ENCODE measurements at regions not wholly inside any gene's neighbourhood (a gene's known extent, or its start where the extent isn't known, plus 50 kb on each side); places are given as distances from the start of the nearest gene placed in this dataset.

- Histone ChIP-seq H3K27ac (no peak overlapping the region), H3K4me1 (peaks cover 10% of the 10 kb centered on the region), H3K4me3 (no peak overlapping the region), H3K27me3 (peaks cover 0 to 6% of the 10 kb centered on the region in 2 donors), H3K36me3 (replicated peaks in 1 of 2; ENCODE audit: insufficient read depth in 1 of 2, low read depth in 2 of 2) (no peaks in the 10 kb centered on the region), H3K9me3 (no peaks in the 10 kb centered on the region)
- DNase-seq, result no peak
- TF ChIP-seq POLR2A (IDR thresholded peaks at IDR 0.05), result no peak
- TF ChIP-seq CTCF (IDR thresholded peaks at IDR 0.05), result no peak
- WGBS, 2 donors, result 65 to 78% methylated on average over 8 of the region's 8 CpGs
- ATAC-seq, result no peak
- intact Hi-C loops (cut with DNase I), result no loop called here
These were observed 185.1 kb upstream of the SULF2 start for GRCh38 chr20:47970282-47970903.

GRCh38 chr20:47969426-47969825 lies 184.1 kb upstream of the SULF2 start:
- Histone ChIP-seq H3K27me3 (peaks cover 0 to 6% of the 10 kb centered on the region in 2 donors), H3K36me3 (replicated peaks in 1 of 2; ENCODE audit: insufficient read depth in 1 of 2, low read depth in 2 of 2) (no peaks in the 10 kb centered on the region), H3K27ac (no peak overlapping the region), H3K9me3 (no peaks in the 10 kb centered on the region), H3K4me3 (no peak overlapping the region), H3K4me1 (peaks cover 10% of the 10 kb centered on the region)
- no peak for DNase-seq
- TF ChIP-seq POLR2A (IDR thresholded peaks at IDR 0.05) (no peak), CTCF (IDR thresholded peaks at IDR 0.05) (no peak)
- no peak for ATAC-seq
- intact Hi-C loops (cut with DNase I), result no loop called here
- 84 to 87% methylated on average over 6 of the region's 6 CpGs for WGBS, 2 donors

GRCh38 chr20:47968541-47969310 lies 183.4 kb upstream of the SULF2 start:
- Histone ChIP-seq H3K4me3 (no peak overlapping the region), H3K4me1 (peaks cover 10% of the 10 kb centered on the region), H3K27ac (no peak overlapping the region), H3K27me3 (peaks cover 0 to 6% of the 10 kb centered on the region in 2 donors), H3K9me3 (no peaks in the 10 kb centered on the region), H3K36me3 (replicated peaks in 1 of 2; ENCODE audit: insufficient read depth in 1 of 2, low read depth in 2 of 2) (no peaks in the 10 kb centered on the region)
- no peak for ATAC-seq
- TF ChIP-seq CTCF (IDR thresholded peaks at IDR 0.05) (no peak), POLR2A (IDR thresholded peaks at IDR 0.05) (no peak)
- intact Hi-C loops (cut with DNase I), result no loop called here
- no peak for DNase-seq
- WGBS, 2 donors, result 73 to 83% methylated on average over 22 to 31 of the region's 31 CpGs

- ATAC-seq, result no peak
- whole genome bisulfite sequencing, 2 donors, result 48 to 53% methylated on average over 5 of the region's 5 CpGs
- Histone ChIP-seq H3K36me3 (replicated peaks in 1 of 2; ENCODE audit: insufficient read depth in 1 of 2, low read depth in 2 of 2) (no peaks in the 10 kb centered on the region), H3K4me1 (no peaks in the 10 kb centered on the region), H3K4me3 (no peak overlapping the region), H3K27me3 (no peaks in the 10 kb centered on the region), H3K27ac (no peak overlapping the region), H3K9me3 (no peaks in the 10 kb centered on the region)
- TF ChIP-seq CTCF (IDR thresholded peaks at IDR 0.05), result no peak
- TF ChIP-seq POLR2A (IDR thresholded peaks at IDR 0.05), result no peak
- no peak for DNase-seq
- intact Hi-C loops (cut with DNase I), result no loop called here
These were observed 178.9 kb upstream of the SULF2 start for GRCh38 chr20:47964149-47964548.

Measured in body of pancreas (tissue), 4 donors.